K562 (cell line): ENCODE measurements at regions not wholly inside any gene's neighbourhood (a gene's known extent, or its start where the extent isn't known, plus 50 kb on each side); places are given as distances from the start of the nearest gene placed in this dataset.

Experiments used
- DPF2 ChIP-seq: fragments of 450-650 bp; IDR thresholded peaks from 2 replicates; pipeline ENCODE4 v1.6.1; 2016
- FOXK2 ChIP-seq, 2 experiments: fragments of 450-650 bp; IDR thresholded peaks in 1 of 2; conservative IDR thresholded peaks in 1 of 2; 2 replicates each; pipeline ENCODE4 v1.6.1; 2016; ENCODE audit warnings: low read depth in 2 of 2, mild to moderate bottlenecking in 1 of 2
- GTF2E2 ChIP-seq: fragments of 200-800 bp; sonication (Bioruptor generic); IDR thresholded peaks from 2 replicates; pipeline ENCODE4 v1.6.1; 2016; ENCODE audit warnings: missing genetic modification characterization, missing compliant biosample characterization
- HDAC6 ChIP-seq: IDR thresholded peaks from 2 replicates; pipeline ENCODE4 v1.6.1; 2012; ENCODE audit warnings: low read depth, mild to moderate bottlenecking, control low read depth, inconsistent platforms, low read length, moderate library complexity
- NCOA1 ChIP-seq: fragments of 450-650 bp; IDR thresholded peaks from 2 replicates; pipeline ENCODE4 v1.6.1; 2016; ENCODE audit warnings: low read depth
- SAFB ChIP-seq: fragments of 200-400 bp; formaldehyde crosslinking; IDR thresholded peaks from 2 replicates; pipeline ENCODE4 v1.6.1; 2017; ENCODE audit warnings: low read depth, low read length, borderline replicate concordance
- SMAD3 ChIP-seq: fragments of 450-650 bp; formaldehyde crosslinking; conservative IDR thresholded peaks from 2 replicates; pipeline ENCODE4 v1.4.0; 2020; ENCODE audit warnings: mild to moderate bottlenecking
- SRSF7 ChIP-seq: fragments of 200-400 bp; formaldehyde crosslinking; optimal IDR thresholded peaks from 2 replicates; pipeline ENCODE3; 2017; ENCODE audit warnings: mild to moderate bottlenecking, low read depth, low read length
- TAF1 ChIP-seq: IDR thresholded peaks from 2 replicates; pipeline ENCODE4 v1.6.1; 2011; ENCODE audit warnings: mild to moderate bottlenecking, low read length, moderate library complexity; ENCODE audit not compliant: insufficient read depth, control insufficient read depth, severe bottlenecking; ENCODE audit errors: extremely low read depth
- ZNF778 ChIP-seq: fragments of 450-650 bp; formaldehyde crosslinking; IDR thresholded peaks from 2 replicates; pipeline ENCODE4 v1.4.0; 2020; ENCODE audit warnings: mild to moderate bottlenecking, moderate library complexity
- TF ChIP-seq, protein P1 (sequence below): fragments of 450-650 bp; IDR thresholded peaks from 2 replicates; pipeline ENCODE4 v1.6.1; 2016; ENCODE audit warnings: borderline replicate concordance
- TF ChIP-seq, protein P2 (sequence below): fragments of 250-450 bp; sonication (Bioruptor Pico); IDR thresholded peaks from 2 replicates; pipeline ENCODE4 v1.8.0; 2021; ENCODE audit warnings: mild to moderate bottlenecking, moderate library complexity
- TF ChIP-seq, protein P3 (sequence below): sonication (generic); formaldehyde crosslinking; IDR thresholded peaks from 2 replicates; pipeline ENCODE4 v1.8.0; 2022; ENCODE audit warnings: mild to moderate bottlenecking, missing genetic modification reagents
- TF ChIP-seq, protein P4 (sequence below): sonication (generic); formaldehyde crosslinking; IDR thresholded peaks from 2 replicates; pipeline ENCODE4 v1.5.0; 2020; ENCODE audit warnings: missing genetic modification reagents
- TF ChIP-seq, protein P5 (sequence below): IDR thresholded peaks from 3 replicates; pipeline ENCODE4 v1.6.1; 2011; ENCODE audit warnings: borderline replicate concordance, mild to moderate bottlenecking, moderate library complexity; ENCODE audit not compliant: insufficient read length; ENCODE audit errors: extremely low read depth

DNA sequence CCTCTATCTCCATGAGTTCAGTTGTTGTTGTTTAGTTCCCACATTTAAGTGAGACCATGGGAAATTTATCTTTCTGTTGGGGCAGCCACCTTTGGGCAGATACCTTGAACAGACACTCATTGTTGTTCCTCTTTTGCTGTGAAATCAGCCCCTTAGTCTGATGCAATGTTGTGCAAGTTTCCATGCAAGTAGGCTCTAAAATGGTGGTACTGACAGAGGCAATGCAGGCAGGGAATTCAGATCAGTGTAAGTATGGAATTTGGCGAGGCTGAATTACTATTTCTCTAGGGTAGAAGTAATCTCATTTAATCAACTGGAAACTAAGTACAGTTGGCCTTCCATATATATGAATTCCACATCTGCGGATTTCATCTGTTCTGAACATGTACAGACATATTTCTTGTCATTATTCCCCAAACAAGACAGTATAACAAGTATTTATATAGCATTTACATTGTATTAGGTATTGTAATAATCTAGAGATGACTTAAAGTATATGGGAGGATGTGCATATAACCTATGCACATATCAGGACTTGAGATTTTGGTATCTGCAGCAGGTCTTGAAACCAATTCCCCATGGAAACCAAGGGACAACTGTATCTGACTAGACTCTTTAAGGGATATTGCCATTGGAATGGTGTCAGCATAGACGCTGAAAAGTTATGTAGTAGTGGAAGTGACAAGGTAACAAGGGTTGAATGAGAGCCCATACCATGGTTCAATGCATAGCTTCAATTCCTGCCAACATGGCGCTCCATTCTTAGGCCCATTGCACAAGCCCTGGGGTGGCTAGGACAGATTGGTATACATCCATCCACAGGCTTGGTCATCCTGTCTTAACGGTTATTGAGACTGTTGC lies 281.5 kb upstream of the HTR2A start (continued):
- TF ChIP-seq, protein P1, sequence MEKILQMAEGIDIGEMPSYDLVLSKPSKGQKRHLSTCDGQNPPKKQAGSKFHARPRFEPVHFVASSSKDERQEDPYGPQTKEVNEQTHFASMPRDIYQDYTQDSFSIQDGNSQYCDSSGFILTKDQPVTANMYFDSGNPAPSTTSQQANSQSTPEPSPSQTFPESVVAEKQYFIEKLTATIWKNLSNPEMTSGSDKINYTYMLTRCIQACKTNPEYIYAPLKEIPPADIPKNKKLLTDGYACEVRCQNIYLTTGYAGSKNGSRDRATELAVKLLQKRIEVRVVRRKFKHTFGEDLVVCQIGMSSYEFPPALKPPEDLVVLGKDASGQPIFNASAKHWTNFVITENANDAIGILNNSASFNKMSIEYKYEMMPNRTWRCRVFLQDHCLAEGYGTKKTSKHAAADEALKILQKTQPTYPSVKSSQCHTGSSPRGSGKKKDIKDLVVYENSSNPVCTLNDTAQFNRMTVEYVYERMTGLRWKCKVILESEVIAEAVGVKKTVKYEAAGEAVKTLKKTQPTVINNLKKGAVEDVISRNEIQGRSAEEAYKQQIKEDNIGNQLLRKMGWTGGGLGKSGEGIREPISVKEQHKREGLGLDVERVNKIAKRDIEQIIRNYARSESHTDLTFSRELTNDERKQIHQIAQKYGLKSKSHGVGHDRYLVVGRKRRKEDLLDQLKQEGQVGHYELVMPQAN = no peak
- TF ChIP-seq DPF2 = no peak
- TF ChIP-seq NCOA1 = no peak
- no peak for TF ChIP-seq GTF2E2 (tag)
- TF ChIP-seq TAF1 = no peak
- peak; percentile 69 for TF ChIP-seq SMAD3 (CRISPR knock-in tag)
- TF ChIP-seq SRSF7 = no peak
- TF ChIP-seq, protein P2, sequence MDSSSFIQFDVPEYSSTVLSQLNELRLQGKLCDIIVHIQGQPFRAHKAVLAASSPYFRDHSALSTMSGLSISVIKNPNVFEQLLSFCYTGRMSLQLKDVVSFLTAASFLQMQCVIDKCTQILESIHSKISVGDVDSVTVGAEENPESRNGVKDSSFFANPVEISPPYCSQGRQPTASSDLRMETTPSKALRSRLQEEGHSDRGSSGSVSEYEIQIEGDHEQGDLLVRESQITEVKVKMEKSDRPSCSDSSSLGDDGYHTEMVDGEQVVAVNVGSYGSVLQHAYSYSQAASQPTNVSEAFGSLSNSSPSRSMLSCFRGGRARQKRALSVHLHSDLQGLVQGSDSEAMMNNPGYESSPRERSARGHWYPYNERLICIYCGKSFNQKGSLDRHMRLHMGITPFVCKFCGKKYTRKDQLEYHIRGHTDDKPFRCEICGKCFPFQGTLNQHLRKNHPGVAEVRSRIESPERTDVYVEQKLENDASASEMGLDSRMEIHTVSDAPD (CRISPR knock-in tag) = no peak
- TF ChIP-seq, protein P3, sequence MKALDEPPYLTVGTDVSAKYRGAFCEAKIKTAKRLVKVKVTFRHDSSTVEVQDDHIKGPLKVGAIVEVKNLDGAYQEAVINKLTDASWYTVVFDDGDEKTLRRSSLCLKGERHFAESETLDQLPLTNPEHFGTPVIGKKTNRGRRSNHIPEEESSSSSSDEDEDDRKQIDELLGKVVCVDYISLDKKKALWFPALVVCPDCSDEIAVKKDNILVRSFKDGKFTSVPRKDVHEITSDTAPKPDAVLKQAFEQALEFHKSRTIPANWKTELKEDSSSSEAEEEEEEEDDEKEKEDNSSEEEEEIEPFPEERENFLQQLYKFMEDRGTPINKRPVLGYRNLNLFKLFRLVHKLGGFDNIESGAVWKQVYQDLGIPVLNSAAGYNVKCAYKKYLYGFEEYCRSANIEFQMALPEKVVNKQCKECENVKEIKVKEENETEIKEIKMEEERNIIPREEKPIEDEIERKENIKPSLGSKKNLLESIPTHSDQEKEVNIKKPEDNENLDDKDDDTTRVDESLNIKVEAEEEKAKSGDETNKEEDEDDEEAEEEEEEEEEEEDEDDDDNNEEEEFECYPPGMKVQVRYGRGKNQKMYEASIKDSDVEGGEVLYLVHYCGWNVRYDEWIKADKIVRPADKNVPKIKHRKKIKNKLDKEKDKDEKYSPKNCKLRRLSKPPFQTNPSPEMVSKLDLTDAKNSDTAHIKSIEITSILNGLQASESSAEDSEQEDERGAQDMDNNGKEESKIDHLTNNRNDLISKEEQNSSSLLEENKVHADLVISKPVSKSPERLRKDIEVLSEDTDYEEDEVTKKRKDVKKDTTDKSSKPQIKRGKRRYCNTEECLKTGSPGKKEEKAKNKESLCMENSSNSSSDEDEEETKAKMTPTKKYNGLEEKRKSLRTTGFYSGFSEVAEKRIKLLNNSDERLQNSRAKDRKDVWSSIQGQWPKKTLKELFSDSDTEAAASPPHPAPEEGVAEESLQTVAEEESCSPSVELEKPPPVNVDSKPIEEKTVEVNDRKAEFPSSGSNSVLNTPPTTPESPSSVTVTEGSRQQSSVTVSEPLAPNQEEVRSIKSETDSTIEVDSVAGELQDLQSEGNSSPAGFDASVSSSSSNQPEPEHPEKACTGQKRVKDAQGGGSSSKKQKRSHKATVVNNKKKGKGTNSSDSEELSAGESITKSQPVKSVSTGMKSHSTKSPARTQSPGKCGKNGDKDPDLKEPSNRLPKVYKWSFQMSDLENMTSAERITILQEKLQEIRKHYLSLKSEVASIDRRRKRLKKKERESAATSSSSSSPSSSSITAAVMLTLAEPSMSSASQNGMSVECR = no peak
- no peak for TF ChIP-seq ZNF778 (CRISPR knock-in tag)
- TF ChIP-seq, protein P4, sequence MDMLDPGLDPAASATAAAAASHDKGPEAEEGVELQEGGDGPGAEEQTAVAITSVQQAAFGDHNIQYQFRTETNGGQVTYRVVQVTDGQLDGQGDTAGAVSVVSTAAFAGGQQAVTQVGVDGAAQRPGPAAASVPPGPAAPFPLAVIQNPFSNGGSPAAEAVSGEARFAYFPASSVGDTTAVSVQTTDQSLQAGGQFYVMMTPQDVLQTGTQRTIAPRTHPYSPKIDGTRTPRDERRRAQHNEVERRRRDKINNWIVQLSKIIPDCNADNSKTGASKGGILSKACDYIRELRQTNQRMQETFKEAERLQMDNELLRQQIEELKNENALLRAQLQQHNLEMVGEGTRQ (CRISPR knock-in tag) = no peak
- TF ChIP-seq, protein P5, sequence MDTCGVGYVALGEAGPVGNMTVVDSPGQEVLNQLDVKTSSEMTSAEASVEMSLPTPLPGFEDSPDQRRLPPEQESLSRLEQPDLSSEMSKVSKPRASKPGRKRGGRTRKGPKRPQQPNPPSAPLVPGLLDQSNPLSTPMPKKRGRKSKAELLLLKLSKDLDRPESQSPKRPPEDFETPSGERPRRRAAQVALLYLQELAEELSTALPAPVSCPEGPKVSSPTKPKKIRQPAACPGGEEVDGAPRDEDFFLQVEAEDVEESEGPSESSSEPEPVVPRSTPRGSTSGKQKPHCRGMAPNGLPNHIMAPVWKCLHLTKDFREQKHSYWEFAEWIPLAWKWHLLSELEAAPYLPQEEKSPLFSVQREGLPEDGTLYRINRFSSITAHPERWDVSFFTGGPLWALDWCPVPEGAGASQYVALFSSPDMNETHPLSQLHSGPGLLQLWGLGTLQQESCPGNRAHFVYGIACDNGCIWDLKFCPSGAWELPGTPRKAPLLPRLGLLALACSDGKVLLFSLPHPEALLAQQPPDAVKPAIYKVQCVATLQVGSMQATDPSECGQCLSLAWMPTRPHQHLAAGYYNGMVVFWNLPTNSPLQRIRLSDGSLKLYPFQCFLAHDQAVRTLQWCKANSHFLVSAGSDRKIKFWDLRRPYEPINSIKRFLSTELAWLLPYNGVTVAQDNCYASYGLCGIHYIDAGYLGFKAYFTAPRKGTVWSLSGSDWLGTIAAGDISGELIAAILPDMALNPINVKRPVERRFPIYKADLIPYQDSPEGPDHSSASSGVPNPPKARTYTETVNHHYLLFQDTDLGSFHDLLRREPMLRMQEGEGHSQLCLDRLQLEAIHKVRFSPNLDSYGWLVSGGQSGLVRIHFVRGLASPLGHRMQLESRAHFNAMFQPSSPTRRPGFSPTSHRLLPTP = no peak
- TF ChIP-seq SAFB = no peak
- no peak for TF ChIP-seq HDAC6
- TF ChIP-seq FOXK2 (conservative IDR thresholded peaks at IDR 0.05 in 1 of 2, IDR thresholded peaks at IDR 0.05 in 1 of 2; ENCODE audit: low read depth in 2 of 2) = no peak
